Type B pancreatic cell (in vitro differentiated cells): ENCODE measurements at regions not wholly inside any gene's neighbourhood (a gene's known extent, or its start where the extent isn't known, plus 50 kb on each side); places are given as distances from the start of the nearest gene placed in this dataset.
A peak's percentile ranks its signal among the peaks of the same experiment; 100 is the strongest.

Experiments used
- DNase-seq: peaks from one replicate; pipeline ENCODE4 v3.0.0; 2021; ENCODE audit warnings: mixed read lengths; ENCODE audit not compliant: unreplicated experiment; ENCODE audit errors: extremely low spot score
- H3K27ac Mint-ChIP-seq: 2 replicates; pipeline ENCODE4 v1.8.0; 2021; ENCODE audit warnings: mild to moderate bottlenecking, mixed read lengths
- H3K27me3 Mint-ChIP-seq: 2 replicates; pipeline ENCODE4 v1.8.0; 2021; ENCODE audit warnings: mixed read lengths
- H3K36me3 Mint-ChIP-seq: 2 replicates; pipeline ENCODE4 v1.8.0; 2021; ENCODE audit warnings: mixed read lengths
- H3K4me1 Mint-ChIP-seq: one replicate; pipeline ENCODE4 v1.8.0; 2021; ENCODE audit warnings: mixed read lengths; ENCODE audit not compliant: unreplicated experiment
- H3K4me3 Mint-ChIP-seq: 2 replicates; pipeline ENCODE4 v1.8.0; 2021; ENCODE audit warnings: mild to moderate bottlenecking, mixed read lengths
- H3K9me3 Mint-ChIP-seq: 2 replicates; pipeline ENCODE4 v1.8.0; 2021; ENCODE audit warnings: mixed read lengths
- TF ChIP-seq, protein P1 (sequence below): fragments of 200-600 bp; sonication (generic); conservative IDR thresholded peaks from 2 replicates; pipeline ENCODE4 v1.5.0; 2021; ENCODE audit warnings: antibody characterized with exemption, mild to moderate bottlenecking

DNA sequence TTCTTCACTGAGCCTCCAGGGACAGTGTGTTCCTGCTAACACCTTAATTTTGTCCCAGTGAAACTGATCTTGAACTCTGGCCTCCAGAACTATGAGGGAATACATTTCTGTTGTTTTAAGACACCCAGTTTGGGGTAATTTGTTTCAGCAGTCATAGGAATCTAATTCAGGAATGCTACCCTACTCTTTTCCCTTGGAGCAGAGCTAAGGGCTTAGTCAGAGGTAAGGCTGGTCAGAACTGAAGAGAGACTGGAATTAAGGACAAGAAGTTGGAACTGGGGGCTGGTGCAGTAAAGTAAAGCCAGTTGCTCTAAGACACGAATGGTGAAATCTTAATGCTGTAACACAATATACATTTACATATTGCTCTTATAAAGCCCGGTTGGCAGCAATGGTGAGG is 809.7 kb downstream of the MAFB start:
- Mint-ChIP-seq H3K36me3 (no peaks in the 10 kb centered on the region), H3K27me3 (no peaks in the 10 kb centered on the region), H3K27ac (no peak overlapping the region), H3K4me1 (peaks cover 46% of the 10 kb centered on the region), H3K4me3 (no peak overlapping the region), H3K9me3 (no peaks in the 10 kb centered on the region)
- TF ChIP-seq, protein P1, sequence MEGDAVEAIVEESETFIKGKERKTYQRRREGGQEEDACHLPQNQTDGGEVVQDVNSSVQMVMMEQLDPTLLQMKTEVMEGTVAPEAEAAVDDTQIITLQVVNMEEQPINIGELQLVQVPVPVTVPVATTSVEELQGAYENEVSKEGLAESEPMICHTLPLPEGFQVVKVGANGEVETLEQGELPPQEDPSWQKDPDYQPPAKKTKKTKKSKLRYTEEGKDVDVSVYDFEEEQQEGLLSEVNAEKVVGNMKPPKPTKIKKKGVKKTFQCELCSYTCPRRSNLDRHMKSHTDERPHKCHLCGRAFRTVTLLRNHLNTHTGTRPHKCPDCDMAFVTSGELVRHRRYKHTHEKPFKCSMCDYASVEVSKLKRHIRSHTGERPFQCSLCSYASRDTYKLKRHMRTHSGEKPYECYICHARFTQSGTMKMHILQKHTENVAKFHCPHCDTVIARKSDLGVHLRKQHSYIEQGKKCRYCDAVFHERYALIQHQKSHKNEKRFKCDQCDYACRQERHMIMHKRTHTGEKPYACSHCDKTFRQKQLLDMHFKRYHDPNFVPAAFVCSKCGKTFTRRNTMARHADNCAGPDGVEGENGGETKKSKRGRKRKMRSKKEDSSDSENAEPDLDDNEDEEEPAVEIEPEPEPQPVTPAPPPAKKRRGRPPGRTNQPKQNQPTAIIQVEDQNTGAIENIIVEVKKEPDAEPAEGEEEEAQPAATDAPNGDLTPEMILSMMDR: no peak
- no peak for DNase-seq

- no peak for DNase-seq
- no peaks in the 10 kb centered on the region for H3K9me3 Mint-ChIP-seq
- H3K27me3 Mint-ChIP-seq: no peaks in the 10 kb centered on the region
- H3K27ac Mint-ChIP-seq: no peak overlapping the region
- no peaks in the 10 kb centered on the region for H3K36me3 Mint-ChIP-seq
- peaks cover 51% of the 10 kb centered on the region for H3K4me1 Mint-ChIP-seq
- TF ChIP-seq, protein P1: no peak
- H3K4me3 Mint-ChIP-seq: no peak overlapping the region
These were observed 810.2 kb downstream of the MAFB start for GRCh38 chr20:39878809-39879208.

- DNase-seq: no peak
- no peaks in the 10 kb centered on the region for H3K36me3 Mint-ChIP-seq
- no peaks in the 10 kb centered on the region for H3K27me3 Mint-ChIP-seq
- TF ChIP-seq, protein P1: no peak
- H3K4me1 Mint-ChIP-seq: peaks cover 55% of the 10 kb centered on the region
- no peak overlapping the region for H3K4me3 Mint-ChIP-seq
- H3K27ac Mint-ChIP-seq: no peak overlapping the region
- no peaks in the 10 kb centered on the region for H3K9me3 Mint-ChIP-seq
These were observed 810.7 kb downstream of the MAFB start for GRCh38 chr20:39878320-39878719.

DNA sequence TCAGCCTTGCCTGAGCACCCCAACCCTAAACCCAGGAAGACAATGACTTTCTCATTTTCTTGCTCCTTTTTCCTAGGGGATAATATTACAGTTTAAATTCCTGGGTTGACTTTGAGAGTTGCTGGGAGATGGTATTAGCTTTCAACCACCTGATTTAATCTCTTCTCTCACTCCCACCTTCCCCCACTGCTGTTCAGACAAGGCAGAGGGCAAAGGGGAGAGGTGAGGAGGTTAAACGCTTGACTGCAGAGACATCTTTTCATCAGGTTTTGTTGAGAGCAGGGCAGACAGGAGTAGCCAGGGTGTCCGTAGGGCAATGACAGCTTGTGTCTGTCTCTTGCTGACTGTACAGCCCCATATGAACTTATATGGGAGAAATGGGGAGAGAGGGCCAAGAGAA is 811.2 kb downstream of the MAFB start:
- Mint-ChIP-seq H3K36me3 (no peaks in the 10 kb centered on the region), H3K9me3 (no peaks in the 10 kb centered on the region), H3K27ac (peak overlapping the region; percentile 70), H3K4me3 (peak overlapping the region; percentile 26), H3K27me3 (no peaks in the 10 kb centered on the region), H3K4me1 (peaks cover 61% of the 10 kb centered on the region)
- TF ChIP-seq, protein P1: no peak
- DNase-seq: no peak

- no peaks in the 10 kb centered on the region for H3K36me3 Mint-ChIP-seq
- H3K27me3 Mint-ChIP-seq: no peaks in the 10 kb centered on the region
- peaks cover 61% of the 10 kb centered on the region for H3K4me1 Mint-ChIP-seq
- no peak for DNase-seq
- peak overlapping the region; percentile 70 for H3K27ac Mint-ChIP-seq
- no peaks in the 10 kb centered on the region for H3K9me3 Mint-ChIP-seq
- H3K4me3 Mint-ChIP-seq: peak overlapping the region; percentile 26
- TF ChIP-seq, protein P1: no peak
These were observed 811.9 kb downstream of the MAFB start for GRCh38 chr20:39876976-39877635.
